B cell (primary cell): ENCODE measurements at regions not wholly inside any gene's neighbourhood (a gene's known extent, or its start where the extent isn't known, plus 50 kb on each side); places are given as distances from the start of the nearest gene placed in this dataset.

Experiments used
- ATAC-seq: fragments of 200-7000 bp; cut with Tn5 transposase; one replicate; pipeline ENCODE4 v1.10.0; 2021; ENCODE audit warnings: low read depth, mild to moderate bottlenecking, moderate number of reproducible peaks, moderate library complexity
- CTCF ChIA-PET: fragments of 350-600 bp; sonication (Branson Sonifier 250); formaldehyde crosslinking; loops from one replicate; lab custom pipeline; 2021; ENCODE audit warnings: antibody characterized with exemption, inconsistent platforms; lab: Charles Lee
- POLR2A ChIA-PET: fragments of 350-600 bp; sonication (Branson Sonifier 250); formaldehyde crosslinking; loops from one replicate; lab custom pipeline; 2021; ENCODE audit warnings: antibody characterized with exemption; lab: Charles Lee
- DNase-seq: peaks from one replicate; pipeline ENCODE4 v3.0.0; 2013
- H2AFZ ChIP-seq: 2 replicates; pipeline ENCODE4 v1.6.1; 2012; ENCODE audit warnings: mild to moderate bottlenecking, low read depth, low read length; ENCODE audit not compliant: insufficient read depth, poor library complexity, severe bottlenecking
- H3K27ac ChIP-seq, 2 donors: 1 replicate in 1 of 2; 2 replicates in 1 of 2; pipeline ENCODE4 v1.5.1; 2012 to 2013; ENCODE audit warnings: low read length in 2 of 2, mild to moderate bottlenecking in 2 of 2, moderate library complexity in 1 of 2
- H3K27me3 ChIP-seq, 4 experiments: fragments of 200-600 bp in 1 of 4; sonication (generic) in 1 of 4; replicated peaks in 1 of 4; 1 replicate in 2 of 4; 2 replicates in 2 of 4; pipeline versions ENCODE4 v1.6.1 to v1.7.0; 2013 to 2016; ENCODE audit warnings: low read length in 3 of 4, mild to moderate bottlenecking in 2 of 4, mixed read lengths in 1 of 4, moderate library complexity in 1 of 4; ENCODE audit not compliant: insufficient read depth in 4 of 4, control insufficient read depth in 3 of 4; ENCODE audit errors: control extremely low read depth in 1 of 4
- H3K36me3 ChIP-seq, 2 experiments: replicated peaks in 1 of 2; 1 replicate in 1 of 2; 2 replicates in 1 of 2; pipeline versions ENCODE4 v1.6.1 to v1.7.1; 2013; ENCODE audit warnings: low read length in 1 of 2; ENCODE audit not compliant: insufficient read depth in 2 of 2, control insufficient read depth in 1 of 2; ENCODE audit errors: control extremely low read depth in 1 of 2, extremely low read depth in 1 of 2
- H3K4me1 ChIP-seq, 2 donors: fragments of 200-600 bp in 1 of 2; sonication (generic) in 1 of 2; 1 replicate in 1 of 2; 2 replicates in 1 of 2; pipeline versions ENCODE4 v1.5.1 to v1.6.1; 2013 to 2017; ENCODE audit warnings: low read length in 2 of 2; ENCODE audit not compliant: control insufficient read depth in 2 of 2, insufficient read depth in 2 of 2
- H3K4me2 ChIP-seq: replicated peaks from 2 replicates; pipeline ENCODE3; 2012; ENCODE audit warnings: mild to moderate bottlenecking, low read depth, low read length; ENCODE audit not compliant: poor library complexity, severe bottlenecking
- H3K4me3 ChIP-seq, 5 experiments: fragments of 200-600 bp in 1 of 5; sonication (generic) in 1 of 5; 1 replicate in 3 of 5; 2 replicates in 2 of 5; pipeline versions ENCODE4 v1.5.1 to v1.7.0; 2011 to 2016; ENCODE audit warnings: low read length in 4 of 5, mild to moderate bottlenecking in 4 of 5, low read depth in 2 of 5, control low read depth in 1 of 5, moderate library complexity in 1 of 5; ENCODE audit not compliant: insufficient read depth in 1 of 5; ENCODE audit errors: control extremely low read depth in 1 of 5, extremely low read depth in 1 of 5
- H3K79me2 ChIP-seq: fragments of 200-600 bp; sonication (generic); one replicate; pipeline ENCODE4 v1.6.0; 2016; ENCODE audit warnings: low read length; ENCODE audit not compliant: control insufficient read depth, insufficient read depth
- H3K9ac ChIP-seq: fragments of 200-600 bp; sonication (generic); 2 replicates; pipeline ENCODE4 v1.6.1; 2017; ENCODE audit warnings: mild to moderate bottlenecking, low read length, moderate library complexity
- H3K9me3 ChIP-seq, 3 donors: one replicate each; pipeline versions ENCODE4 v1.6.1 to v1.7.1; 2013; ENCODE audit warnings: low read length in 2 of 3; ENCODE audit not compliant: control insufficient read depth in 2 of 3, insufficient read depth in 1 of 3; ENCODE audit errors: control extremely low read depth in 1 of 3
- H4K20me1 ChIP-seq: 2 replicates; pipeline ENCODE4 v1.6.0; 2012; ENCODE audit warnings: mild to moderate bottlenecking, low read length; ENCODE audit not compliant: insufficient read depth, control insufficient read depth, poor library complexity, severe bottlenecking
- H3K27ac Mint-ChIP-seq: one replicate; pipeline ENCODE4 v1.8.0; 2021; ENCODE audit warnings: mixed read lengths
- H3K27me3 Mint-ChIP-seq: one replicate; pipeline ENCODE4 v1.8.0; 2021; ENCODE audit warnings: mixed read lengths
- H3K4me1 Mint-ChIP-seq: one replicate; pipeline ENCODE4 v1.8.0; 2021; ENCODE audit warnings: mixed read lengths
- H3K4me3 Mint-ChIP-seq: one replicate; pipeline ENCODE4 v1.8.0; 2021; ENCODE audit warnings: mixed read lengths
- H3K9me3 Mint-ChIP-seq: one replicate; pipeline ENCODE4 v1.8.0; 2022; ENCODE audit warnings: mixed read lengths; ENCODE audit not compliant: insufficient read depth
- EZH2 ChIP-seq: IDR thresholded peaks from 2 replicates; pipeline ENCODE4 v1.6.1; 2012; ENCODE audit warnings: borderline replicate concordance, low read depth, mild to moderate bottlenecking, moderate library complexity, low read length; ENCODE audit not compliant: insufficient read depth, poor library complexity, severe bottlenecking
- WGBS: methylation state at CpG from one replicate; pipeline ENCODE4 v1.1.5; 2013; ENCODE audit warnings: missing lambda C conversion rate; ENCODE audit not compliant: insufficient coverage; 5-methylcytosine and 5-hydroxymethylcytosine counted together
- intact Hi-C: fragments of 100-400 bp; cut with micrococcal nuclease; formaldehyde crosslinking; loops from one replicate; pipeline ENCODE4 v1.10.0; 2022
- TF ChIP-seq, protein P1 (sequence below): fragments of 200-600 bp; IDR thresholded peaks from one replicate; pipeline ENCODE4 v1.8.0; 2022; ENCODE audit warnings: antibody characterized with exemption, mild to moderate bottlenecking

DNA sequence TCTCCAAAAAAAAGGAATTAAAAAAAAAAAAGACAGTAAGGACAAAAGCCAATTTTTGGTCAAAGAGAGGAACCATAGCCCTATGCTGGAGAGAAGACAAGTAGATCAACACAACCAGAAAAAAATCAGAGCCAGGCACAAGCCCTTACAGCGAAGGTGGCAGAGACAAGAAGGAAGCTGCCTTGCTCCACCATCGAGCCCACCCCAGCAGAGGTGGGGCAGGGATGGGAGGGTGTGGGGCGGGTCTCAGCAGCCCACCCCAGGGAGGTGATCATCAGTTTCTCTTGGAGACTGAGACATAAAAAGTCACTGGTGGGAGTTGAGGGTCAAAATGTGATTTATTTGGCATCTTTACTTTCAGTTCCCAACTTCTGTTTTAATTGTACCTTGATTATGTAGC is 332.4 kb downstream of the FOXO1 start:
- H3K9me3 Mint-ChIP-seq: no peaks in the 10 kb centered on the region
- no peaks in the 10 kb centered on the region for H4K20me1 ChIP-seq
- no peaks in the 10 kb centered on the region for H3K79me2 ChIP-seq
- H3K9ac ChIP-seq: no peak overlapping the region
- H3K36me3 ChIP-seq: no peaks in the 10 kb centered on the region
- intact Hi-C loops: no loop called here
- H3K4me3 ChIP-seq: no peak overlapping the region
- peaks cover 12% of the 10 kb centered on the region for H3K4me1 Mint-ChIP-seq
- H3K4me2 ChIP-seq: no peak overlapping the region
- no peaks in the 10 kb centered on the region for H3K9me3 ChIP-seq
- ChIA-PET POLR2A (no interaction called here), CTCF (interaction anchor here (0.6 kb wide), 1 partner anchor 891 kb away, joined by 4 read pairs; no protein-coding TSS in a partner anchor)
- H3K27ac Mint-ChIP-seq: no peak overlapping the region
- TF ChIP-seq, protein P1, sequence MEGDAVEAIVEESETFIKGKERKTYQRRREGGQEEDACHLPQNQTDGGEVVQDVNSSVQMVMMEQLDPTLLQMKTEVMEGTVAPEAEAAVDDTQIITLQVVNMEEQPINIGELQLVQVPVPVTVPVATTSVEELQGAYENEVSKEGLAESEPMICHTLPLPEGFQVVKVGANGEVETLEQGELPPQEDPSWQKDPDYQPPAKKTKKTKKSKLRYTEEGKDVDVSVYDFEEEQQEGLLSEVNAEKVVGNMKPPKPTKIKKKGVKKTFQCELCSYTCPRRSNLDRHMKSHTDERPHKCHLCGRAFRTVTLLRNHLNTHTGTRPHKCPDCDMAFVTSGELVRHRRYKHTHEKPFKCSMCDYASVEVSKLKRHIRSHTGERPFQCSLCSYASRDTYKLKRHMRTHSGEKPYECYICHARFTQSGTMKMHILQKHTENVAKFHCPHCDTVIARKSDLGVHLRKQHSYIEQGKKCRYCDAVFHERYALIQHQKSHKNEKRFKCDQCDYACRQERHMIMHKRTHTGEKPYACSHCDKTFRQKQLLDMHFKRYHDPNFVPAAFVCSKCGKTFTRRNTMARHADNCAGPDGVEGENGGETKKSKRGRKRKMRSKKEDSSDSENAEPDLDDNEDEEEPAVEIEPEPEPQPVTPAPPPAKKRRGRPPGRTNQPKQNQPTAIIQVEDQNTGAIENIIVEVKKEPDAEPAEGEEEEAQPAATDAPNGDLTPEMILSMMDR: no peak
- TF ChIP-seq EZH2: no peak
- 94% methylated on average over 3 of the region's 3 CpGs for WGBS
- no peaks in the 10 kb centered on the region for H3K4me1 ChIP-seq
- DNase-seq: no peak
- H3K27me3 ChIP-seq: no peaks in the 10 kb centered on the region
- no peak overlapping the region for H3K4me3 Mint-ChIP-seq
- H3K27me3 Mint-ChIP-seq: no peaks in the 10 kb centered on the region
- no peak overlapping the region for H3K27ac ChIP-seq
- no peak overlapping the region for H2AFZ ChIP-seq
- ATAC-seq: no peak

DNA sequence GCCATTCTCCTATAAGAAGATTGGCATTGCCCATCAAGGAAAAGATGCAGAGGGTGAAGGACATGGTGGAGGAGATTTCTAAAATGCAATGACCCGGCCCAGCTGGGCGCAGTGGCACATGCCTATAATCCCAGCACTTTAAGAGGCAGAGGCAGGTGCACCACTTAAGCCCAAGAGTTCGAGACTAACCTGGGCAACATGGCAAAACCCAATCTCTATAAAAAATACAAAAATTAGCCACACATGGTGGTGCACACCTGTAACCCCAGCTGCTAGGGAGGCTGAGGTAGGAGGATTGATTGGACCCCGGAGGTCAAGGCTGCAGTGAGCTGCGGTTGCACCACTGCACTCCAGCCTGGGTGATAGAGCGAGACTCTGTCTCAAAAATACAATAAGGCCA is 331.8 kb downstream of the FOXO1 start:
- no peaks in the 10 kb centered on the region for H3K79me2 ChIP-seq
- H2AFZ ChIP-seq: no peak overlapping the region
- H3K4me3 ChIP-seq: no peak overlapping the region
- ATAC-seq (no peak), DNase-seq (no peak)
- H3K9ac ChIP-seq: no peak overlapping the region
- Mint-ChIP-seq H3K4me1 (peaks cover 12% of the 10 kb centered on the region), H3K9me3 (no peaks in the 10 kb centered on the region), H3K27ac (no peak overlapping the region), H3K27me3 (no peaks in the 10 kb centered on the region), H3K4me3 (no peak overlapping the region)
- no peaks in the 10 kb centered on the region for H3K9me3 ChIP-seq
- 98% methylated on average over 6 of the region's 6 CpGs for WGBS
- no peaks in the 10 kb centered on the region for H3K4me1 ChIP-seq
- no peak for TF ChIP-seq EZH2
- TF ChIP-seq, protein P1: no peak
- H3K27me3 ChIP-seq: no peaks in the 10 kb centered on the region
- ChIA-PET POLR2A (no interaction called here), CTCF (interaction anchor here (0.6 kb wide), 1 partner anchor 891 kb away, joined by 4 read pairs; no protein-coding TSS in a partner anchor)
- no peaks in the 10 kb centered on the region for H3K36me3 ChIP-seq
- no peak overlapping the region for H3K27ac ChIP-seq
- no peak overlapping the region for H3K4me2 ChIP-seq
- intact Hi-C loops: no loop called here
- no peaks in the 10 kb centered on the region for H4K20me1 ChIP-seq
